H9 (cell line): ENCODE measurements at regions not wholly inside any gene's neighbourhood (a gene's known extent, or its start where the extent isn't known, plus 50 kb on each side); places are given as distances from the start of the nearest gene placed in this dataset.

Experiments
- DNase-seq: peaks from one replicate; pipeline ENCODE4 v3.0.0-alpha.2; 2017
- H2AFZ ChIP-seq: one replicate; pipeline ENCODE4 v1.6.1; 2013; ENCODE audit warnings: mild to moderate bottlenecking, low read length, control low read depth, moderate library complexity
- H2AK5ac ChIP-seq: 2 replicates; pipeline ENCODE4 v1.6.1; 2013; ENCODE audit warnings: low read length, control low read depth, mixed read lengths; ENCODE audit not compliant: insufficient read length
- H2BK120ac ChIP-seq: one replicate; pipeline ENCODE4 v1.6.1; 2013; ENCODE audit warnings: low read depth, mild to moderate bottlenecking, low read length, control low read depth, inconsistent platforms; ENCODE audit not compliant: poor library complexity, severe bottlenecking
- H2BK12ac ChIP-seq: 2 replicates; pipeline ENCODE4 v1.6.1; 2013; ENCODE audit warnings: low read length, control low read depth, mixed read lengths, low read depth; ENCODE audit not compliant: insufficient read length
- H2BK15ac ChIP-seq: 2 replicates; pipeline ENCODE4 v1.6.1; 2013; ENCODE audit warnings: low read depth, low read length, control low read depth
- H2BK20ac ChIP-seq: one replicate; pipeline ENCODE4 v1.6.1; 2013; ENCODE audit warnings: low read depth, mild to moderate bottlenecking, low read length, control low read depth, inconsistent platforms; ENCODE audit not compliant: poor library complexity, severe bottlenecking
- H2BK5ac ChIP-seq: 2 replicates; pipeline ENCODE4 v1.6.1; 2013; ENCODE audit warnings: low read length, control low read depth, mixed read lengths; ENCODE audit not compliant: insufficient read length
- H3K14ac ChIP-seq: 2 replicates; pipeline ENCODE4 v1.6.1; 2013; ENCODE audit warnings: low read length, control low read depth; ENCODE audit not compliant: insufficient read depth
- H3K18ac ChIP-seq: 2 replicates; pipeline ENCODE4 v1.6.1; 2013; ENCODE audit warnings: low read depth, mild to moderate bottlenecking, mixed read lengths, low read length, control low read depth; ENCODE audit not compliant: insufficient read length
- H3K23ac ChIP-seq: 2 replicates; pipeline ENCODE4 v1.6.1; 2013; ENCODE audit warnings: low read length, control low read depth, mixed read lengths, low read depth; ENCODE audit not compliant: insufficient read length
- H3K23me2 ChIP-seq: 2 replicates; pipeline ENCODE4 v1.6.1; 2013; ENCODE audit warnings: low read depth, mild to moderate bottlenecking, mixed read lengths, low read length, control low read depth; ENCODE audit not compliant: insufficient read length, poor library complexity, severe bottlenecking
- H3K27ac ChIP-seq: 2 replicates; pipeline ENCODE4 v1.5.1; 2013; ENCODE audit warnings: low read length, control low read depth, mixed read lengths, low read depth; ENCODE audit not compliant: insufficient read length
- H3K27me3 ChIP-seq: 2 replicates; pipeline ENCODE4 v1.6.1; 2013; ENCODE audit warnings: low read length, control low read depth, inconsistent platforms; ENCODE audit not compliant: insufficient read depth
- H3K4ac ChIP-seq: 2 replicates; pipeline ENCODE4 v1.6.1; 2013; ENCODE audit warnings: low read depth, mild to moderate bottlenecking, control low read depth, inconsistent platforms, low read length, moderate library complexity
- H3K4me1 ChIP-seq: 2 replicates; pipeline ENCODE4 v1.6.1; 2013; ENCODE audit warnings: low read length, control low read depth, inconsistent platforms; ENCODE audit not compliant: insufficient read depth
- H3K4me2 ChIP-seq: 2 replicates; pipeline ENCODE4 v1.6.1; 2013; ENCODE audit warnings: low read length, control low read depth, mixed read lengths; ENCODE audit not compliant: insufficient read length, insufficient read depth
- H3K56ac ChIP-seq: 2 replicates; pipeline ENCODE4 v1.6.1; 2013; ENCODE audit warnings: low read depth, mild to moderate bottlenecking, mixed read lengths, low read length, control low read depth; ENCODE audit not compliant: insufficient read length
- H3K79me1 ChIP-seq: 2 replicates; pipeline ENCODE4 v1.6.1; 2013; ENCODE audit warnings: low read depth, mild to moderate bottlenecking, moderate library complexity, low read length, control low read depth, inconsistent platforms; ENCODE audit not compliant: insufficient read depth, poor library complexity, severe bottlenecking
- H3K79me2 ChIP-seq: 2 replicates; pipeline ENCODE4 v1.6.1; 2013; ENCODE audit warnings: low read length, control low read depth, inconsistent platforms; ENCODE audit not compliant: insufficient read depth
- H3K9ac ChIP-seq: 2 replicates; pipeline ENCODE4 v1.6.1; 2013; ENCODE audit warnings: low read length, control low read depth, mixed read lengths; ENCODE audit not compliant: insufficient read length; ENCODE audit errors: extremely low read depth
- H3K9me3 ChIP-seq: one replicate; pipeline ENCODE4 v1.6.1; 2013; ENCODE audit warnings: low read depth, low read length, inconsistent platforms; ENCODE audit not compliant: control insufficient read depth
- H3T11ph ChIP-seq: one replicate; pipeline ENCODE4 v1.6.1; 2013; ENCODE audit warnings: mild to moderate bottlenecking, low read length, control low read depth, inconsistent platforms
- H4K20me1 ChIP-seq: one replicate; pipeline ENCODE4 v1.6.1; 2013; ENCODE audit not compliant: control insufficient read depth, insufficient read length, insufficient read depth
- H4K5ac ChIP-seq: 2 replicates; pipeline ENCODE4 v1.6.1; 2013; ENCODE audit warnings: low read depth, mild to moderate bottlenecking, mixed read lengths, low read length, control low read depth; ENCODE audit not compliant: insufficient read length
- H4K8ac ChIP-seq: replicated peaks from 2 replicates; pipeline ENCODE4 v1.6.1; 2013; ENCODE audit warnings: low read length, control low read depth, mixed read lengths, low read depth; ENCODE audit not compliant: insufficient read length
- H4K91ac ChIP-seq: 2 replicates; pipeline ENCODE4 v1.6.1; 2013; ENCODE audit warnings: low read depth, mild to moderate bottlenecking, moderate library complexity, mixed read lengths, low read length, control low read depth; ENCODE audit not compliant: insufficient read length
- H3K27ac Mint-ChIP-seq, 3 experiments: 2 replicates in 2 of 3; 3 replicates in 1 of 3; pipeline ENCODE4 v1.8.0; 2020 to 2021; ENCODE audit warnings: mixed read lengths in 3 of 3, mild to moderate bottlenecking in 1 of 3, moderate library complexity in 1 of 3
- H3K27me3 Mint-ChIP-seq: 2 replicates; pipeline ENCODE4 v1.8.0; 2021; ENCODE audit warnings: low read depth, mild to moderate bottlenecking, moderate library complexity, mixed read lengths
- H3K36me3 Mint-ChIP-seq, 3 experiments: 2 replicates in 2 of 3; 3 replicates in 1 of 3; pipeline ENCODE4 v1.8.0; 2020 to 2021; ENCODE audit warnings: low read depth in 3 of 3, mixed read lengths in 3 of 3; ENCODE audit not compliant: insufficient read depth in 1 of 3
- H3K4me1 Mint-ChIP-seq, 2 experiments: 2 replicates each; pipeline ENCODE4 v1.8.0; 2020; ENCODE audit warnings: mixed read lengths in 2 of 2
- H3K4me3 Mint-ChIP-seq, 2 experiments: 2 replicates in 1 of 2; 3 replicates in 1 of 2; pipeline ENCODE4 v1.8.0; 2020 to 2021; ENCODE audit warnings: mild to moderate bottlenecking in 2 of 2, mixed read lengths in 2 of 2, moderate library complexity in 1 of 2
- H3K9me3 Mint-ChIP-seq, 2 experiments: 2 replicates in 1 of 2; 3 replicates in 1 of 2; pipeline ENCODE4 v1.8.0; 2020; ENCODE audit warnings: mild to moderate bottlenecking in 2 of 2, mixed read lengths in 2 of 2, moderate library complexity in 1 of 2
- WGBS: extraction: QIAGEN DNeasy Blood & Tissue Kit; methylation state at CpG from one replicate; pipeline ENCODE4 v1.1.7; 2013; ENCODE audit warnings: missing lambda C conversion rate, low lambda C conversion rate, mixed read lengths; ENCODE audit not compliant: insufficient read length; ENCODE audit errors: extremely low coverage; 5-methylcytosine and 5-hydroxymethylcytosine counted together
- TF ChIP-seq, protein P1 (sequence below): fragments of 200-600 bp; sonication (generic); conservative IDR thresholded peaks from 3 replicates; pipeline ENCODE4 v1.8.0; 2021; ENCODE audit warnings: antibody characterized with exemption, mild to moderate bottlenecking

DNA sequence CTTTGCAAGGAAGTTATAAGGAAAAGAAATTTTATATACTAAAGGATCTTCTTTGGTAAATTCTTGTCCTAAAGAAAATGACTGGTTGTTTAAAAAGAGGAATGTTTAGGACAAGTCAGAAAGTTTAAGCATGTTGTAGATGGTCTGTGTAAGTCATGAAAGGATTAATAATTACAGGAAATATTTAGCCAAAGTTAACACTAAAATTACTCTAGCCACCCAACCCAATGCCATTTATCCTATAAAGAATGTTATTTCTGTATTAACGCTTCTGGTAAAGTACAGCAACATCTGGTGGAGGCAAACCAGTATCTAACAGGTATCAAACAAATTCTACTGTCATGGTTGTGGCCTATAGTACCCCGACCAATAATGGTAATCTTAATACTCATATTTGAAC lies 546.9 kb upstream of the PKDCC start:
- no peak overlapping the region for H2AFZ ChIP-seq
- H2BK20ac ChIP-seq: no peak overlapping the region
- DNase-seq: no peak
- H3K79me1 ChIP-seq: no peaks in the 10 kb centered on the region
- H3K14ac ChIP-seq: no peak overlapping the region
- no peak overlapping the region for H3K18ac ChIP-seq
- H3K4ac ChIP-seq: no peak overlapping the region
- no peak overlapping the region for H3K4me2 ChIP-seq
- H3K4me1 ChIP-seq: no peaks in the 10 kb centered on the region
- no peak overlapping the region for H3T11ph ChIP-seq
- H2BK120ac ChIP-seq: no peak overlapping the region
- no peak overlapping the region for H2BK5ac ChIP-seq
- no peaks in the 10 kb centered on the region for H3K23me2 ChIP-seq
- H3K4me3 Mint-ChIP-seq: no peak overlapping the region
- H3K23ac ChIP-seq: no peak overlapping the region
- H2BK15ac ChIP-seq: no peak overlapping the region
- H3K9ac ChIP-seq: no peak overlapping the region
- no peak overlapping the region for H4K8ac ChIP-seq
- H3K27me3 Mint-ChIP-seq: no peaks in the 10 kb centered on the region; the same call in none of the 2 replicates
- no peaks in the 10 kb centered on the region for H4K20me1 ChIP-seq
- no peak overlapping the region for H3K27ac ChIP-seq
- WGBS: no CpG with 5 or more reads among the region's 2 CpGs
- H3K27ac Mint-ChIP-seq: no peak overlapping the region
- H3K9me3 ChIP-seq: peaks cover 39% of the 10 kb centered on the region
- no peaks in the 10 kb centered on the region for H3K27me3 ChIP-seq
- no peaks in the 10 kb centered on the region for H3K79me2 ChIP-seq
- H3K9me3 Mint-ChIP-seq: peaks cover 61 to 64% of the 10 kb centered on the region in 2 experiments
- H2BK12ac ChIP-seq: no peak overlapping the region
- H3K4me1 Mint-ChIP-seq: no peaks in the 10 kb centered on the region
- no peak overlapping the region for H4K91ac ChIP-seq
- H3K56ac ChIP-seq: no peak overlapping the region
- H3K36me3 Mint-ChIP-seq: peaks cover 19 to 41% (median 38%) of the 10 kb centered on the region in 3 experiments
- H4K5ac ChIP-seq: no peak overlapping the region
- TF ChIP-seq, protein P1, sequence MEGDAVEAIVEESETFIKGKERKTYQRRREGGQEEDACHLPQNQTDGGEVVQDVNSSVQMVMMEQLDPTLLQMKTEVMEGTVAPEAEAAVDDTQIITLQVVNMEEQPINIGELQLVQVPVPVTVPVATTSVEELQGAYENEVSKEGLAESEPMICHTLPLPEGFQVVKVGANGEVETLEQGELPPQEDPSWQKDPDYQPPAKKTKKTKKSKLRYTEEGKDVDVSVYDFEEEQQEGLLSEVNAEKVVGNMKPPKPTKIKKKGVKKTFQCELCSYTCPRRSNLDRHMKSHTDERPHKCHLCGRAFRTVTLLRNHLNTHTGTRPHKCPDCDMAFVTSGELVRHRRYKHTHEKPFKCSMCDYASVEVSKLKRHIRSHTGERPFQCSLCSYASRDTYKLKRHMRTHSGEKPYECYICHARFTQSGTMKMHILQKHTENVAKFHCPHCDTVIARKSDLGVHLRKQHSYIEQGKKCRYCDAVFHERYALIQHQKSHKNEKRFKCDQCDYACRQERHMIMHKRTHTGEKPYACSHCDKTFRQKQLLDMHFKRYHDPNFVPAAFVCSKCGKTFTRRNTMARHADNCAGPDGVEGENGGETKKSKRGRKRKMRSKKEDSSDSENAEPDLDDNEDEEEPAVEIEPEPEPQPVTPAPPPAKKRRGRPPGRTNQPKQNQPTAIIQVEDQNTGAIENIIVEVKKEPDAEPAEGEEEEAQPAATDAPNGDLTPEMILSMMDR: no peak
- H2AK5ac ChIP-seq: no peak overlapping the region
